ENCODE measurements at regions not wholly inside any gene's neighbourhood (a gene's known extent, or its start where the extent isn't known, plus 50 kb on each side); places are given as distances from the start of the nearest gene placed in this dataset.
"Not testable (repeated sequence)": the region's sequence is repeated elsewhere in the genome, so short reads cannot be mapped to it uniquely, and the experiment has no call there.

GRCh38 chr13:24984134-24984533, 111.8 kb upstream of the PABPC3 start:
- H3K4me3 ChIP-seq = no peak overlapping the region
- no peak for DNase-seq
- H3K36me3 ChIP-seq = no peaks in the 10 kb centered on the region
- H3K27ac ChIP-seq = no peak overlapping the region
- H3K4me1 ChIP-seq (ENCODE audit: insufficient read depth) = no peaks in the 10 kb centered on the region
- TF ChIP-seq EP300 (IDR thresholded peaks at IDR 0.05) (no peak), CTCF (IDR thresholded peaks at IDR 0.05) (no peak), POLR2A (IDR thresholded peaks at IDR 0.05) (no peak)
- WGBS, 3 donors = 68 to 76% (median 76%) methylated on average over 5 of the region's 5 CpGs
- H3K27me3 ChIP-seq = no peaks in the 10 kb centered on the region
- intact Hi-C loops (cut with DNase I) = no loop called here
- no peaks in the 10 kb centered on the region for H3K9me3 ChIP-seq

- H3K4me1 ChIP-seq (ENCODE audit: insufficient read depth) = no peaks in the 10 kb centered on the region
- H3K27ac ChIP-seq = no peak overlapping the region
- no peaks in the 10 kb centered on the region for H3K27me3 ChIP-seq
- 76 to 83% (median 78%) methylated on average over 5 of the region's 5 CpGs for WGBS, 3 donors
- intact Hi-C loops (cut with DNase I) = no loop called here
- TF ChIP-seq POLR2A (IDR thresholded peaks at IDR 0.05) (no peak), EP300 (IDR thresholded peaks at IDR 0.05) (no peak), CTCF (IDR thresholded peaks at IDR 0.05) (no peak)
- H3K4me3 ChIP-seq = no peak overlapping the region
- DNase-seq = no peak
- no peaks in the 10 kb centered on the region for H3K9me3 ChIP-seq
- H3K36me3 ChIP-seq = no peaks in the 10 kb centered on the region
Measured at GRCh38 chr13:24985107-24985506, 110.8 kb upstream of the PABPC3 start.

GRCh38 chr13:24985896-24986295, 110.0 kb upstream of the PABPC3 start:
- H3K9me3 ChIP-seq = no peaks in the 10 kb centered on the region
- H3K4me3 ChIP-seq = no peak overlapping the region
- H3K4me1 ChIP-seq (ENCODE audit: insufficient read depth) = no peaks in the 10 kb centered on the region
- WGBS, 3 donors = 34 to 60% (median 48%) methylated on average over 2 of the region's 2 CpGs
- TF ChIP-seq POLR2A (IDR thresholded peaks at IDR 0.05) = no peak
- no peak for TF ChIP-seq EP300 (IDR thresholded peaks at IDR 0.05)
- TF ChIP-seq CTCF (IDR thresholded peaks at IDR 0.05) = no peak
- DNase-seq = no peak
- H3K27me3 ChIP-seq = no peaks in the 10 kb centered on the region
- H3K36me3 ChIP-seq = no peaks in the 10 kb centered on the region
- no peak overlapping the region for H3K27ac ChIP-seq
- intact Hi-C loops (cut with DNase I) = no loop called here

- no peak overlapping the region for H3K27ac ChIP-seq
- H3K27me3 ChIP-seq = no peaks in the 10 kb centered on the region
- 82 to 87% (median 84%) methylated on average over 9 of the region's 9 CpGs for WGBS, 3 donors
- intact Hi-C loops (cut with DNase I) = no loop called here
- no peak for DNase-seq
- no peaks in the 10 kb centered on the region for H3K9me3 ChIP-seq
- H3K4me3 ChIP-seq = no peak overlapping the region
- no peak for TF ChIP-seq POLR2A (IDR thresholded peaks at IDR 0.05)
- TF ChIP-seq EP300 (IDR thresholded peaks at IDR 0.05) = no peak
- TF ChIP-seq CTCF (IDR thresholded peaks at IDR 0.05) = no peak
- H3K4me1 ChIP-seq (ENCODE audit: insufficient read depth) = no peaks in the 10 kb centered on the region
- no peaks in the 10 kb centered on the region for H3K36me3 ChIP-seq
Measured at GRCh38 chr13:24986826-24987225, 109.1 kb upstream of the PABPC3 start.

GRCh38 chr13:24989959-24990358, 106.0 kb upstream of the PABPC3 start:
- H3K27ac ChIP-seq; H3K4me1 ChIP-seq (ENCODE audit: insufficient read depth); H3K4me3 ChIP-seq; DNase-seq; H3K9me3 ChIP-seq; H3K27me3 ChIP-seq; H3K36me3 ChIP-seq; intact Hi-C loops (cut with DNase I): not testable (repeated sequence)
- 49 to 65% (median 64%) methylated on average over 6 of the region's 6 CpGs for WGBS, 3 donors

- H3K27me3 ChIP-seq; H3K4me1 ChIP-seq (ENCODE audit: insufficient read depth); H3K27ac ChIP-seq; DNase-seq; H3K4me3 ChIP-seq; intact Hi-C loops (cut with DNase I); H3K36me3 ChIP-seq; H3K9me3 ChIP-seq: not testable (repeated sequence)
- WGBS, 3 donors = 83 to 89% (median 83%) methylated on average over 4 of the region's 4 CpGs
Measured at GRCh38 chr13:24992946-24993345, 103.0 kb upstream of the PABPC3 start.

Data from ovary (tissue), 7 donors.